B cell (primary cell): ENCODE measurements at regions not wholly inside any gene's neighbourhood (a gene's known extent, or its start where the extent isn't known, plus 50 kb on each side); places are given as distances from the start of the nearest gene placed in this dataset.

Source experiments
- CTCF ChIP-seq: fragments of 200-600 bp; IDR thresholded peaks from one replicate; pipeline ENCODE4 v1.8.0; 2022; ENCODE audit warnings: antibody characterized with exemption, mild to moderate bottlenecking
- EZH2 ChIP-seq: IDR thresholded peaks from 2 replicates; pipeline ENCODE4 v1.6.1; 2012; ENCODE audit warnings: borderline replicate concordance, low read depth, mild to moderate bottlenecking, moderate library complexity, low read length; ENCODE audit not compliant: insufficient read depth, poor library complexity, severe bottlenecking

- no peak for TF ChIP-seq CTCF
- no peak for TF ChIP-seq EZH2
Measured at GRCh38 chr12:28793581-28794151, 355.4 kb upstream of the FAR2 start.
